ENCODE measurements at regions not wholly inside any gene's neighbourhood (a gene's known extent, or its start where the extent isn't known, plus 50 kb on each side); places are given as distances from the start of the nearest gene placed in this dataset.
"Not testable (repeated sequence)": the region's sequence is repeated elsewhere in the genome, so short reads cannot be mapped to it uniquely, and the experiment has no call there.

DNA sequence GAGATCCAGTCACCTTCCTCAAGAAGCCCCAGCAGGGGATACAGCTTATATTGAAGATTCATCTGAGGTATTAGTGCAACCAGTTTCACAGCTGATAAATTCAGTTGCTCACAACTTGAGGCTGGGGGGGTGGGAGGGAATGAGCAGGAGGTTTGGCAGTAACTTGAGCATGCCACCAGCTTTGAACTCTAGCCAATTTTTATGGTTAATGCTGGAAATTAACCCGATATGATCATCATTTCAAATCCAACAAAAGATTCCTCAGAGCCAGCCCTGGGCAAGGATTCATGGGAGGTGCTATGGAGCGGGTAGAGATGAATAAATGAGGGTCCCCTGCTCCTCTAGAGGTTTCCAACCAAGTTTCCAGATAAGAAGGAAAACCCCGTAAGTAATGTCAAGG lies 73.1 kb upstream of the HES1 start:
- no peak overlapping the region for H3K4me3 ChIP-seq (ENCODE audit: low read length)
- no peaks in the 10 kb centered on the region for H3K9me3 ChIP-seq (ENCODE audit: control insufficient read depth, low read length)
- no peaks in the 10 kb centered on the region for H3K27me3 ChIP-seq (ENCODE audit: control insufficient read depth, insufficient read depth, low read length)
- peaks cover 15% of the 10 kb centered on the region for H3K4me1 ChIP-seq (ENCODE audit: control insufficient read depth, insufficient read depth, low read length)
- no peak overlapping the region for H3K9ac ChIP-seq (ENCODE audit: low read length)
- no peaks in the 10 kb centered on the region for H3K36me3 ChIP-seq (ENCODE audit: control insufficient read depth, insufficient read depth, low read length)

DNA sequence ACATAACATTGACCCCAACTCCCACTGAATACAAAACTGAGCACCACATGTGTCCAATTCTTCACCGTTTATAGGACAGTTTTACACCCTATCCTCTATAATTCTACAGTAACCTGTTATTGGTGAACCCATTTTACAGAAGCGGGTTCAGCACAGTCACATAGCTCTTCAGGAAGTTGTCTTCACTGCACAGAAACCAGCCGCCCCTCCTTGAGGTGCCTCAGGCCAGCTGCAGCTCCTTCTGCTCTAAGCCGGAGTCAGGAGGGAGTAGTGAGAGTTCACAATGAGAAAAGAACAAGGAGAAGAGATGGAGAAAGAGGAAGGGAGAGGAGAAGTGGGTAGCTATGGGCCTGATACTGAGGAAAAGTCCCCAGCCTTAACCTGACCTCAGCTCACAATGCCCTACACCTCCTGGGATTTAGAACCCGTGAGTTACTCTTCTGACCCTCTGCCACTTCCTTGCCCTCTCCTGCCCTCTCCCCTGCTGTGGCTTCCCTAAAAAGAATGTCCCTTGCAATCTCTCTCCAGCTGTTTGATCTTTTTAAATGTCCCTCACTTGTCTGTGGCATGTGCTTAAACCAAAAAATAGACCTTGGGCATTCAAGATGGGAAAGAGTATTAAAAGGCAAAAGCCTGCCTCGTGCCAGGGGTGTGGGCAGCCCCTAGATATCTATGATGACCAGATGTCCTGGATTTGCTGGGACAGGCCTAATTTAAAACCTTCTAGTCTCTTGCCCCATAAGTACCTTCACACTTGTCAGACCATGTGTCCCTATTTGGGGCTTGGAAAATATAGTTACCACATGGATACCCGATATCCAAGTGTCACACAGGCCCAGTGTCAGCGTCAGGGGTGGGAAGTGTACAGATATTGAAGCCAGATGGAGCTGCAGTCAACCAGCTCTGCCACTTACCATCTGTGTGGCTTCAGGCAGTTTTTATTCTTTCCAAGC lies 71.3 kb upstream of the HES1 start:
- Histone ChIP-seq H3K27me3 (ENCODE audit: control insufficient read depth, insufficient read depth, low read length) (no peaks in the 10 kb centered on the region), H3K9ac (ENCODE audit: low read length) (no peak overlapping the region), H3K9me3 (ENCODE audit: control insufficient read depth, low read length) (no peaks in the 10 kb centered on the region), H3K36me3 (ENCODE audit: control insufficient read depth, insufficient read depth, low read length) (no peaks in the 10 kb centered on the region), H3K4me1 (ENCODE audit: control insufficient read depth, insufficient read depth, low read length) (peaks cover 11% of the 10 kb centered on the region), H3K4me3 (ENCODE audit: low read length) (no peak overlapping the region)

DNA sequence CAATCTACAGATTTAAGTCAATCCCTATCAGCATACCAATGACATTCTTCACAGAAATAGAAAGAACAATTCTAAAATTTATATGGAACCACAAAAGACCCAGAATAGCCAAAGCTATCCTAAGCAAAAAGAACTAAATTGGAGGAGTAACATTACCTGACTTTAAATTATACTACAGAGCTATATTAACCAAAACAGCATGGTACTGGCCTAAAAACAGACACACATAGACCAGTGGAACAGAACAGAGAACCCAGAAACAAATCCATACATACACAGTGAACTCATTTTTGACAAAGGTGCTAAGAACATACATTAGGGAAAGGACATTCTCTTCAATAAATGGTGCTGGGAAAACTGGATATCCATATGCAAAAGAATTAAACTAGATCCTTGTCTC lies 68.6 kb upstream of the HES1 start:
- H3K9ac ChIP-seq (ENCODE audit: low read length); H3K27me3 ChIP-seq (ENCODE audit: control insufficient read depth, insufficient read depth, low read length); H3K4me3 ChIP-seq (ENCODE audit: low read length); H3K36me3 ChIP-seq (ENCODE audit: control insufficient read depth, insufficient read depth, low read length); H3K9me3 ChIP-seq (ENCODE audit: control insufficient read depth, low read length): not testable (repeated sequence)
- H3K4me1 ChIP-seq (ENCODE audit: control insufficient read depth, insufficient read depth, low read length): peaks cover 27% of the 10 kb centered on the region

DNA sequence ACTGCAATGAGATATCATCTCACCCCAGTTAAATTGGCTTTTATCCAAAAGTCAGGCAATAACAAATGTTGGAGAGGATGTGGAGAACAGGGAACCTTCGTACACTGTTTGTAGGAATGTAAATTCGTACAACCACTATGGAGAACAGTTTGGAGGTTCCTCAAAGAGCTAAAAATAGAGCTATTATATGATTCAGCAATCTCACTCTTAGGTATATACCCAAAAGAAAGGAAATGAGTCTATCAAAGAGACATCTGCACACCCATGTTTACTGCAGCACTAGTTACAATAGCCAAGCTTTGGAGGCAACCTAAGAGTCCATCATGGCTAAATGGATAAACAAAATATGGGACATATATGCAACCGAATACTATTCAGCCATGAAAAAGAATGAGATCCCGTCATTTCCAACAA lies 68.0 kb upstream of the HES1 start:
- Histone ChIP-seq H3K4me1 (ENCODE audit: control insufficient read depth, insufficient read depth, low read length) (peaks cover 34% of the 10 kb centered on the region), H3K9ac (ENCODE audit: low read length) (no peak overlapping the region), H3K9me3 (ENCODE audit: control insufficient read depth, low read length) (no peaks in the 10 kb centered on the region), H3K4me3 (ENCODE audit: low read length) (no peak overlapping the region), H3K27me3 (ENCODE audit: control insufficient read depth, insufficient read depth, low read length) (no peaks in the 10 kb centered on the region), H3K36me3 (ENCODE audit: control insufficient read depth, insufficient read depth, low read length) (no peaks in the 10 kb centered on the region)

DNA sequence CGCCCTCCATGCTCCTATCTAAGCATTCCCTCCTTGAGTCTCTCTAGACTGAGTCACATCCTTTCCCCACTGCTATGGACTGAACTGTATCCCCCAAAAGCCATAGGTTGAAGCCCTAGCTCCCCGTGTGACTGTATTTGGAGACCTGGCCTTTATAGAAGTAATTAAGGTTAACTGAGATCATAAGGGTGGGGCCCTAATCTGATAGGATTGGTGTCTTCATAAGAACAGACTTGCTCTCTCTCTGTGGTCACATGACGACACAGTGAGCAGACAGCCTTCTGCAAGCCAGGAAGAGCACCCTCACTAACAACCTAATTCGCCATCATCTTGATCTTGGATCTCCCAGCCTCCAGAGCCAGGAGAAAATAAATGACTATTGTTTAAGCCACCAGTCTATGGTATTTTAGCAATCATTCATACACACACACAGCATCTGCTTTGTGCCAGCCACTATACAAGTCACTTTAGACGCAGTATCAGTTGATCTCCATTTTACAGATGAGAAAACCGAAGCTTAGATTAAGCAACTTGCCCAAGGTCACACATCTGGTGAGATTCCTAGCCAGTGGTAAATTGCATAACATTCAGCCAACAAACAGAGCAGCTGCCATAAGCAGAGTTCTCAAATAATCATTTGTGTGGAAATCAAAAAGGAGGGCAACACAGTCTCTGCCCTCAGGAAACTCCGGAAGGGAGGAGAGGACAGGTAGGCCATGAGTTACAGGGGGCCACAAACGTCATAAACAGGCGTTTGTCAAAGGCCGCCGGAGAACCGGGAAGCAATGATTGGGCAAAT lies 66.3 kb upstream of the HES1 start:
- H3K4me3 ChIP-seq (ENCODE audit: low read length): no peak overlapping the region
- H3K36me3 ChIP-seq (ENCODE audit: control insufficient read depth, insufficient read depth, low read length): no peaks in the 10 kb centered on the region
- no peaks in the 10 kb centered on the region for H3K9me3 ChIP-seq (ENCODE audit: control insufficient read depth, low read length)
- H3K27me3 ChIP-seq (ENCODE audit: control insufficient read depth, insufficient read depth, low read length): no peaks in the 10 kb centered on the region
- H3K9ac ChIP-seq (ENCODE audit: low read length): no peak overlapping the region
- peaks cover 35% of the 10 kb centered on the region for H3K4me1 ChIP-seq (ENCODE audit: control insufficient read depth, insufficient read depth, low read length)

DNA sequence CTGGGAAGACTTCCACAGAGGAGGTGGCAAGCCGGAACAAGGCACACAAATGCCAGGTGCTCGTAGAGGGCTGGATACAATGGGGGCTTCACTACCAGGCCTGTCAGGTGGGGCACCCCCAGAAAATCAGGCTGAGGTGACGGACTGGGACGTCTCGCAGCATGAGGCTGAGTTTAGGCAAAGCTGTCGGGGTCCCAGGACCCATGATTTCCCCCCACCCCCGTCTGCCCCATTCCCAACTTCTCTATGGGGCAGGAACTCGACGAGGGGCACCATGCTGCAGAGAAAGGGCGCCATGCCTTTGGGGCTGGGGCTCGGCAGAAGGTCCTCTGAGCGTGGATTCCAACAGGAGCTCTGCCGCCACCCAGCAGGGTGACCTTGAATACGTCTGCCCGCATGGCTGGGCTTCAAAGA lies 65.7 kb upstream of the HES1 start:
- peak overlapping the region; percentile 54 for H3K9ac ChIP-seq (ENCODE audit: low read length)
- H3K9me3 ChIP-seq (ENCODE audit: control insufficient read depth, low read length): no peaks in the 10 kb centered on the region
- H3K4me3 ChIP-seq (ENCODE audit: low read length): no peak overlapping the region
- H3K36me3 ChIP-seq (ENCODE audit: control insufficient read depth, insufficient read depth, low read length): no peaks in the 10 kb centered on the region
- peaks cover 35% of the 10 kb centered on the region for H3K4me1 ChIP-seq (ENCODE audit: control insufficient read depth, insufficient read depth, low read length)
- H3K27me3 ChIP-seq (ENCODE audit: control insufficient read depth, insufficient read depth, low read length): no peaks in the 10 kb centered on the region

DNA sequence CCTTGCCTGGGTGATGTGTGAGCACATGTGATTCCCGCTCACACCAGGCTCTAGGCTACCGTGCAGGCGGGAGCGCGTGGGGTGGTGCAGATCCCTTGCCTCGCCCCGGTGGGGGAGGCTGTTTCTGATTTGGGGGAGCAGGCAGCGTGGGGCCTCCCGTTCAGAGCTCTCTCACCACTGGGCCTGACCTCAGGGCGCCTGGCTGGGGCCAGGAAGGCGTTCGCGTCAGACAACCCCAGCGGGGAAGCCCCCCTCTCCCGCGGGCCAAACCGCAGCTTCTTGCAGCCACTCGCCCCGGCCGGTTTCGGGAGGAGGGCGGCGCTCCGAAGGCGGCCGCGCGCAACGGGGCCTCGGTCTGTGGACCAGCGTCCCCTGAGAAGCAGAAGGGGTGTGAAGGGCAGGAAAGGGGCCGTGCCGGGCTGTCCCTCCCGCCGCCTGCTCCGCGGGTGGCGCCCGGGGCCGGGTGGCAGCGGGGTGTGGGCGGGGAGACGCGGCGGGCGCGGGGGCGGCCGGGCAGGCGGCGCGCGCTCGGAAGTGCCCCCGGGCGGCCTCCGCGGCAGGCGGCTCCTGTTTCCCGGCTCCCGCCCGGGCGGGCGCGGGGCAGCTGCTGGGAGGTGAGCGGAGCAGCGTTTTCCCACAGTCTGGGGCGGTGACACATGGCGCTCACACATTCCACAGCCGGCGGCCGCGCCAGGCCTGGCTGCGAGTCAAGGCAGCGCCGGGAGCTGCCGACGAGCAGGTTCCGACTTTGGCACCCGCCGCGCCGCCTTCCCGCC lies 65.1 kb upstream of the HES1 start:
- H3K4me3 ChIP-seq (ENCODE audit: low read length): no peak overlapping the region
- H3K4me1 ChIP-seq (ENCODE audit: control insufficient read depth, insufficient read depth, low read length): peaks cover 41% of the 10 kb centered on the region
- H3K36me3 ChIP-seq (ENCODE audit: control insufficient read depth, insufficient read depth, low read length): no peaks in the 10 kb centered on the region
- H3K9ac ChIP-seq (ENCODE audit: low read length): peak overlapping the region; percentile 58
- no peaks in the 10 kb centered on the region for H3K27me3 ChIP-seq (ENCODE audit: control insufficient read depth, insufficient read depth, low read length)
- H3K9me3 ChIP-seq (ENCODE audit: control insufficient read depth, low read length): no peaks in the 10 kb centered on the region

DNA sequence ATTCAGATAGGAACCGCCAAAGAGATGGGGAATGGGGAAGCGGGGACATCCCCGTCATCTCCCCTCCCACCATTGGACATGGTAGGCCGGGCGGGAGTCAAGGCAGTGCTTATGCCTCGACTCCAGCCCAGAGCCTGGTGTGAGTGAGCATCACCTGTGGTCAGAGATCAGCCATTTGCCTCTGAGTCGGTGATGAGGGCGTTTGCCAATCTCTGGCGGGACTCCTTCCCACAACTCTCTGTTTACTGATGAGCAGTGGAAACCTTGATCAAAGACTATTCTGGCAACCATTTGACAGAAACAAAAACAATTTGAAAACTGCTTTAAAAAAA lies 63.9 kb upstream of the HES1 start:
- Histone ChIP-seq H3K9me3 (ENCODE audit: control insufficient read depth, low read length) (no peaks in the 10 kb centered on the region), H3K4me3 (ENCODE audit: low read length) (no peak overlapping the region), H3K36me3 (ENCODE audit: control insufficient read depth, insufficient read depth, low read length) (no peaks in the 10 kb centered on the region), H3K9ac (ENCODE audit: low read length) (no peak overlapping the region), H3K4me1 (ENCODE audit: control insufficient read depth, insufficient read depth, low read length) (peaks cover 49% of the 10 kb centered on the region), H3K27me3 (ENCODE audit: control insufficient read depth, insufficient read depth, low read length) (no peaks in the 10 kb centered on the region)

DNA sequence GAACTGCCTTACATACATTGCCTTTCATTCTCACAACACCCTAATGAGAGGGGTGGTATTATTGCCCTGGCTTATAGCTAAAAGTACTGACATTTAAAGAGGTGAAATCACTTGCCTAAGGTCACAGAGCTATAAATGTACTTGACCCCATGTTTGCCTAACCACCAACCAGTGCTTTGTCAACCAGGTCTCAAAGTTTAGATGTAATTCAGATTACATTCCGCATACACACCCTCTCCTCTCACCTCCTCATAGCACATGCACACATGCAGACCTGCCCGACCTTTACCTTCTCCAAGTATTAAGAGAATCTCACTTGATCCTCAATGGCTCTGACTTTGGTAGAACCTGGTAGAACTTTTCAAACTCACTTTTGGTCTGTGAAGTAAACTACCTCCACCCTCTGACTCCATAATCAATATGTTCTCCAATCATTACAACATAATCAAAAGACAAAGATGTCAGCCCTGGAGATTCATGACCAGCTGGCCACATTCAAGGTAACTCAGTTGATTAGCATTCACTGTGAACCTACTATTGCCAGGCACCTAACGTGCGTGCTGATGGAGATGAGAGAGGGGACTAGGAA lies 63.2 kb upstream of the HES1 start:
- Histone ChIP-seq H3K9me3 (ENCODE audit: control insufficient read depth, low read length) (no peaks in the 10 kb centered on the region), H3K4me3 (ENCODE audit: low read length) (no peak overlapping the region), H3K9ac (ENCODE audit: low read length) (no peak overlapping the region), H3K36me3 (ENCODE audit: control insufficient read depth, insufficient read depth, low read length) (no peaks in the 10 kb centered on the region), H3K27me3 (ENCODE audit: control insufficient read depth, insufficient read depth, low read length) (no peaks in the 10 kb centered on the region), H3K4me1 (ENCODE audit: control insufficient read depth, insufficient read depth, low read length) (peaks cover 49% of the 10 kb centered on the region)

DNA sequence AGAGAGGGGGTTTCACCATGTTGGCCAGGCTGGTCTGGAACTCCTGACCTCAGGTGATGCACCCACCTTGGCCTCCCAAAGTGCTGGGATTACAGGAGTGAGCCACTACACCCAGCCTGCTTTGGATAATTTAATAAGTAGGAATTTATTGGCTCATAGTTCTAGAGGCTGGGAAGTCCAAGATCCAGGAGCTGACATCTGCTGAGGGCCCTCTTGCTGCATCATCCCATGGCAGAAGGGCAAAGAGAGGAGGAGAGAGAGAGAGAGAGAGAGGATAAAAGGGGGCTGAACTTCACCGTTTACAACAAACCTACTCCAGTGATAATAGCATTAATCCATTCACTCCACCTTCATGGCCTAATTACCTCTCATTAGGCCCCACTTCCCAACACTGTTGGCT lies 62.0 kb upstream of the HES1 start:
- H3K9ac ChIP-seq (ENCODE audit: low read length): no peak overlapping the region

DNA sequence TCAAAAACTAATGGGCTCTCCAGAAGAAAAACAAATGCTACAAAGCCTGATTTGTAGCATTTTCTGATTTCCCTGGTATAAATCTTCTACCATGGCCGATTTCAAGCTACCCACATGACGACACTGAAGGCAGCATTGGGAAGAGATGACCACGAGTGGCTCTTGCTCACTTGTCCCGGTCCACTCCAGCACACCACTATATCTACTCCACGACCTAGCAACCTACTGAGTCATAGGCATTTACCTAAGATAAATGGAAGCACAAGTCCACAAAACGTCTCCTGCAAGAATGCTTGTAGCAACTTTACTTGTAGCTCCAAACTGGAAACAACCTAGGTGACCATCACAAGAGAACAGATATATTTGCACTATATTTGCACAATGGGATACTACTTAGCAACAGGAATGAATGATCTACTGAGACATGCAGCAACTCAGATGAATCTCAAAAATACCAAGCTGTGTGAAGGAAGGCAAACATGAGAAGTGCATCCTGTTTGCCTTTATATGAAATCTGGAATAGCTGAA lies 60.8 kb upstream of the HES1 start:
- H3K9me3 ChIP-seq (ENCODE audit: control insufficient read depth, low read length): no peaks in the 10 kb centered on the region
- H3K4me3 ChIP-seq (ENCODE audit: low read length): no peak overlapping the region
- no peak overlapping the region for H3K9ac ChIP-seq (ENCODE audit: low read length)
- H3K4me1 ChIP-seq (ENCODE audit: control insufficient read depth, insufficient read depth, low read length): peaks cover 38% of the 10 kb centered on the region
- H3K27me3 ChIP-seq (ENCODE audit: control insufficient read depth, insufficient read depth, low read length): no peaks in the 10 kb centered on the region
- H3K36me3 ChIP-seq (ENCODE audit: control insufficient read depth, insufficient read depth, low read length): no peaks in the 10 kb centered on the region

More for the DNA sequence above, 62.0 kb upstream of the HES1 start:
- Histone ChIP-seq H3K4me3 (ENCODE audit: low read length) (no peak overlapping the region), H3K4me1 (ENCODE audit: control insufficient read depth, insufficient read depth, low read length) (peaks cover 49% of the 10 kb centered on the region), H3K27me3 (ENCODE audit: control insufficient read depth, insufficient read depth, low read length) (no peaks in the 10 kb centered on the region), H3K9me3 (ENCODE audit: control insufficient read depth, low read length) (no peaks in the 10 kb centered on the region), H3K36me3 (ENCODE audit: control insufficient read depth, insufficient read depth, low read length) (no peaks in the 10 kb centered on the region)
